T-helper 1 cell (primary cell): ENCODE measurements at regions not wholly inside any gene's neighbourhood (a gene's known extent, or its start where the extent isn't known, plus 50 kb on each side); places are given as distances from the start of the nearest gene placed in this dataset.
A peak's percentile ranks its signal among the peaks of the same experiment; 100 is the strongest.
"Not testable (repeated sequence)": the region's sequence is repeated elsewhere in the genome, so short reads cannot be mapped to it uniquely, and the experiment has no call there.

Experiments used
- DNase-seq, 5 donors: peaks; one replicate each; pipeline ENCODE4 v3.0.0-alpha.2; 2012 to 2020

DNA sequence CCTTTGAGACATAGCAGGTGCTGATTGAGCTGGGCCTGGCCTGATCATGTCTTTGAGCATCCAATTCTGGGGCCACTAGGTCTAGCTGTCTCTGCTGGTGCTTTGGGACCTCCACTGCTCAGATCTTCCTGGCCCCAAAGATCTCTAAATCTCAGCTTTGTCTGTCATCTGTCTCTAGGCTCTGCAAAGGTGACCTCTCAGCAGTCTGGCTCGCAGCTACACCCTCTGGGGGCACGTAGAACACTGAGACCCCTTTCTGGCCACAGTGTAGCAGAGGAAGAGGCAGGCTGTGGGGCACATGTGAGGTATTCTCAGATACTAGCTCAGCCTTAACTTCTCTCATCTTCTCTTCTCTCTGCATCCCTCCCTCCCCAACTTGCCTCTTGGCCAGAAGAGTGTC is 298.1 kb upstream of the PLGLB1 start:
- DNase-seq, result not testable (repeated sequence)

DNA sequence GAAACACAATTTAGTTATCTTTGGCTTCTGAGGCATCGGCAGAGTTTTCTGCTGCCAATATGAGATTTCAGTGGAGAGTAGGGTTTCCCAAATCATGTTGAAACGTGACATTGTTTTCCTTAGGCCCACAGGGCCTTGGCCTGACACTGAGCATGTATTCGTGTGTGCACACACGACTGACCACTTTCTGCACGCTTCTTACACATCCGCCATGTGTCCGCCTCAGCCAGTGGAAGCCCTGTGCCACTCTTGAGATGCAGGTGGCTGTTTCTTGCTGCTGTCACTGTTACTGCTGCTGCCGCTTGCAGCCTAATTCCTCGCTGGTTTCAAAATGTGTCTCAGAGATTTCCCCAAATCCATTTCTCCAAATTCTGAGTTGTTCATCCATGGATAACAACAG is 299.6 kb upstream of the PLGLB1 start:
- not testable (repeated sequence) for DNase-seq

DNA sequence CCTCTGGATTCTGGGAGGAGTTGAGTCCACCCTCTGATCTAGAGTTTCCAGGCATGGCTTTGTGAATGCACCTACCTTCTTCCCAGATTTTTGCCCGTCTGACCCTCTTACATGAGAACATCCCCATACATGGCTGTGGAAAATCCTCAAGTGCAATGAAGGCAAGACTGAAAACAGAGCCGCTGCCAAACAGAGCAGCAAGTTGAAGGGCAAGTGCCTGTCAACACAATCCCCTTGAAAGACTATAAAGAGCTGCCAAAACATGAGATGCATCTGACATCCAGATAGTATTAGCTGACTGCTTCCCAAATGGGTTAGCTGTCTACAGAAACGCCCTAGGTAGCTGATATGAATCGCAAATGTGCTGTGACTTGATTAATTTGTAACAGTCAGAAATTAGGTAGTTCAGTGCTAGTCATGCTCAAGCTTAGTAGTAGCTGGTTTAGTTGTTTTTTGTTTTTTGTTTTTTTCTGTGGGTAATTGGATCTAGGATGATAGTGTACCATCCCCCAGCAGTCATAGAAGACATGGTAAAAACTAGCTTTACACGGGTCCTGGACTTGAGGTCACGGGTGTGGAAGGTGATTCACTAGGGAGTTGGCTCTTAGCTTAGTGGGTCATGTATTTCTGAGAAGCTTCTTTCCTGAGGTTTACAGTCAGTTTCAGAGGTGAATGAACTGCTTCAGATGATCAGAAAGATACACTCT is 302.8 kb upstream of the PLGLB1 start:
- DNase-seq, result peak in 1 of 5 donors; percentile 69

DNA sequence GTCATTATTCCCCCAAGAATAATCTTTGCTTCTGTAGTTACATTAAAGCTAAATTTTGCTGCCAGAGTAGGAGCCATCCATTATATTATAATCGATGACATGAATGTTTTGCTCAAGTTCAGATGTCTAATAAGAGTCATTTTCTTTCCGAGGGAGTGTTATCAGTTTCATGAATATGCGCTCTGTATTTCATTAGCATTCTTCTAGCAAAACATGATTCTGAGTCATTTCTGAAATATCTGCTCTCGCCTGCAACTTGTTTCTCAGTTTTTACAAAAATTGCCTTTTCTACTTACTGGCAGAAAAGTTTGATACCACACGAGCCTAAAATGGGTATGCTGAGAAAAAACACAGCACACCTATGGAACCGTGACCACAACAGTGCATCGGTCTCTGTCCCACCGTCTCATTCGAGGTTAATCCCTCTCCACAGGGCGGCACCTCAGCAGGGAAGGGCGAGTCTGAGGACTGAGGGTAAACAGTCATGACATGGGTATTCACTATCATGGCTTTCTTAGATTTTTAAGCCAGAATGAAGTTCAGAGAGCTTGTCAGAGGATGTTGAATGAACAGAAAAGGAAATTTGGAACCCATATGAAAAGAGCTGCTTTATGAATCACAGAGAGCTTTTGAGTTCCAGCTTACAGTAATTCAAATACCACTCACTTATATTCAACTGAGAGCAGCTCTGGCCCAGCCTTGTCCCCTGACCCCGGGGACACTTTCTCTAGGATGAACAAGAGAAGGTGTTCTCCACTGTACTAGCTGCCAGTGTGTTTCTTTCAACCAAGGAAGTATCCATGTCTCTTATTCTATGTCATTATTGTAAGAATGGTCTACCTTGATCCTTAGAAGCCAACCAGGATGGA is 303.6 kb upstream of the PLGLB1 start:
- peak in 1 of 5 donors; percentile 43 for DNase-seq

DNA sequence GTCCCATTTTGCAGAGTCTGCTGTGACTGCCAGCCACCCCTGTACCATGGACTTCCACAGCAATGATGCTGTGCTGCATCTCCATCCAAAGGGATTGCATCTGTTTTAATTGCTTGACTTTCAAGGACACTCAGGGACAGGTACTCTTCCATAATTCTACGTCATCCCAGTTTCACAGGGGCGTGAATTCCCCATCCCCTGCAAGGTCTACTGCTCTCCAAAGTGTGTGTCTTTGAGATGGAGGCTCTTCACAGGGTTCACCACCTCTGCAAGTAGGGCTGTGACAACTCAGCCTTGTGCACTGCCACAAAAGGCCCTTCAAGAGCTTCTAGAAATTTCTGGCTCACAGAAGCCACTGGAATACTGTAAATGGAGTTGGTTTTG is 304.3 kb upstream of the PLGLB1 start:
- DNase-seq, result not testable (repeated sequence)

DNA sequence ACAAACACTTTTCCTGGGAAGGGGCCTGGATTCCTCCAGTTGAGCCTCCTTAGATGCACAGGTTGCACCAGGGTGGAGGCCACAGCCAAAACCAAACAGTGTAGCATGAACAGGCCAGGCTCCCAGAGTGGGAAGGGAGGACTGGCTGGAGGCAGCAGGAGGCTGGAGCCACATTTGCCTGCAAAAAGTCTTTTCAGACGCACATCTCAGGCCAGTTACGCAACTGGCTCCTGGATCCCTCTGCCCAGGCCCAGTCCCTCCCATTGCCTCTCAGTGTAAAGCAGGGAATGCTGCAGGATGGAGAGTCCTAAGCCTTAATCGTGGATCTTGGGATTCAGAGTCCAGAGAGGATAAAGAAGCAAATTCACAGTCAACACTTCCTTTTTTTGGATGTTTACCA is 305.1 kb upstream of the PLGLB1 start:
- not testable (repeated sequence) for DNase-seq

DNA sequence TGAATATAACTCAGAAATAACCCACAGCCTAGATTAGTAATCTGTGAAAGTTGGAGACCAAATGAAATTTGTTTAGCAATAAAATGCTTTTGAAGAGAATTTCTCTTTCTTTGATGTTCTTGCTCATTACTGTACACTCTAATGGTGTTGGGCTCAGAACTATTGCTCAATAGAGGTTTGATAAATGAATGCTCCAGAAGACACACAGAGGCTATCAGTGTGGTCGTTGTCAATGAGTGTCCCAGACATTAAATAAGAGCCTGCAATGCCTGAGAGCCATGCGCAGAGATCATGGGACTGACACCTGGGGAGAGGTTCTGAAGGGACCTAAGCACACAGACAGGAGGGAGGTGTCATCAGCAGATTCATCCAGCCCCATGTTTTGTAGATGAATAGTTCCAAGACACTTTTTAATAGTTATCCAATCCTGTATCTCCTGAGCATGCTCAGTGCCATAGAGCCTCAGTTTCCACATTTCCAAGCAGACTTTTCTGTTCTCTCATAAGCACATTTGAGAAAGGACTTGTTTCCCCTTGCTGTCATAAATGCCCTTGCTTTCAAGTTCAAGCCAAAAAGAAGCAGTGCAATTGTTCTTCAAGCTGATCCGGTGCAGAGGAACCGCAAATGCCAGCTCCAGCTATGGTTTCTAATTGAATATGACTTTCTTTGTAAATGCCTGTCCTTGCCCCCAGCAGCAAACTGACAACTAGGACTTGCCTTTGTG is 306.2 kb upstream of the PLGLB1 start:
- peak in 1 of 5 donors; percentile 60 for DNase-seq

DNA sequence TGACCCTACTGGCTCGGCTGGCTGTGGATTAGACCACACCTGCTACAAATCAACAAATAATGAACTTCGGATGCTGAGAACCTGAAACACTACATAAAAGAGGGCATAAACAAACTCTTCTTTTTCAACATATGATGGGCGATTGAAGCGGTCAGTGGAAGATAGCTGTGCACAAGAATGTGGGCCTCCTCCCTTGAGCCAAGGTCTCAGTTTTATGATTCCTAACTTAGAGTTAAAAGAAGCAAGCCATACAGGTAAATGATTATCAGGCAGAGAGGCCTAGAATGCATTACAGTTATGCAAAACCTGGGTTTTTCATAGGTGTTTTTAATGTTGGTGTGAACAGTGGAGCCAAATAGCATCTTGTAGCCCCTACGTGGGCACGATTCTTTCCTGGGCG is 307.9 kb upstream of the PLGLB1 start:
- not testable (repeated sequence) for DNase-seq

DNA sequence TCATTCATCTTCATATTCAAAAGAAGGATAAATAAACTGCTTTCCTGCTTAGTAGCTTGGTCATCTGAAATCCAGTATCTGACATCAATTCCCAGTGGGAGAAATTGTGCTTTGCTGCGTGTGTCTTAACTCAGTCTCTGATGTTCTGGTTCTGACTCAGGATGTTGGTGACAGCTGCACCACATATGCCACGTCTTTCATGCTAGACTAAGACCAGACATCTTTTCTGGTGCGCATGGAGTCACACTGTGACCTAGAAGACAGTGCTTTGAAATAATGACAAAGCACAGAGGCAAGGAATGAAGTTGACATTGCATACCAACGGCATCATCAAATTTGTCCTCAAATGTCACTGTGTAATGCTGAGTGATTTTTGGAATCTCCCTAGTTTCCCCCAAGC is 308.8 kb upstream of the PLGLB1 start:
- DNase-seq, result not testable (repeated sequence)

DNA sequence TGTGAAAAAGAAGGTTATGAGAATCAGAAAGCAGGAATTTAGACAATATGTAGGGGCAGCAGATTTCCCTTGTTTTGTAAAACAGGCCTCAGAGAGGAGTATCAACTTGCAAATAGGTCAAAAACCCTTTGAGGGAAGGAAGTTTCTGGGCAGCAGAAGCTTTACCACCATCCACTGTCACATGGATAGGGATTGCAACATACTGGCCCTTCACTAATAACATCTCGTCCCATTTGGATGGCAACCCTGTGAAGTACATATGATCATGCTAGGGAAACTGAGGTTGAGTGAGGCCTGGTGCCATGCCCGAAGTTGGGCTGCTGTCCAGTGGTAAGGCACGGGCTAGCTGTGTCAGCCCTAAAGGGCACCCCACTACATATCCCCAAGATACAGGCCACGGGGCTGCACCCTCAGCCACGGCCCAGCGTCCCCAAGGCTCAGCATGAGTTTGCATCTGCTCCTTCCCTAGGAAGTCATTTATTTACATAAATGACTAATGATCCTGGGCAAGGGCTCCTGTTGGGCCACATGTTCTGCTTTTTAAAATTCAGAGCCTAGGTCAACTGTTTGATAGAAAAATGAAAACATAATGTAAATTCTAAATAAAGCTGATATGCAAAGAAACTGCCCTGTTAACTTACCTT is 310.4 kb upstream of the PLGLB1 start:
- DNase-seq, result not testable (repeated sequence)

DNA sequence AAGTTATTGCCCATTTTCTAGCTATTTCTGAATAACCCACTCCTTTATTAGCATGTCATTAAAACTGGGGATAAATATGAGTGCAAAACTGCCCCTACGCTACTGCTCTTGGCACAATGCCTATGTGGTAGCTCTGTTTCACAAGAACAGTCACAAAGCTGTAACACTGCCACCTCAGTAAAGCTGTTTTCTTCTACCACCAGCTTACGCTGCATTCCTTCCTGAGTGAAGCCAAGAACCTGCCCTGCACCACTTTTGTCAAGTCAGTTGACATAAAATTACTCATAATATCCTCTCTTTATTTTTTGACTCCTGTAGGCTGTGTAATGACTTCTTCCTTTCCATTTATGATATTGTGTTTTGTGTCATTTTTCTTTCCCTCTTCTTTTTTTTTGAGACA is 313.2 kb upstream of the PLGLB1 start:
- not testable (repeated sequence) for DNase-seq

DNA sequence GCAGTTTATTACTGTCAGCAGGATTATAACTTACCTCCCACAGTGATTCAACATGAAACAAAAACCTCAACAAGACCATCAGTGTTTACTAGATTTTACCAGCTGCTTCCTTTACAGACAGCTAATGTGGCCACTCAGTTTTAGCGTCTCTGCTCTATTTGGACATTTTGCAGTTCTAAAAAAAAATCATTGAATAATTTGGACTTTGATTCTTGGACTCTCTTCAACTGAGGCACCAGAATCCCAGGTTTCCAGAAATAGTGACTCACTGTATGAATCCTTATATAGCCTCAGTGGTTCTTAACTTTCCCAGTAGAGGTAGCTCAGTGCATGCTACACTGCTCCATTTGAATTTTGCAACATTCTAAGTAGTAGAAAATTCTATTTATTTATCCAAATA is 317.4 kb upstream of the PLGLB1 start:
- DNase-seq, result peak in 1 of 5 donors; percentile 43

DNA sequence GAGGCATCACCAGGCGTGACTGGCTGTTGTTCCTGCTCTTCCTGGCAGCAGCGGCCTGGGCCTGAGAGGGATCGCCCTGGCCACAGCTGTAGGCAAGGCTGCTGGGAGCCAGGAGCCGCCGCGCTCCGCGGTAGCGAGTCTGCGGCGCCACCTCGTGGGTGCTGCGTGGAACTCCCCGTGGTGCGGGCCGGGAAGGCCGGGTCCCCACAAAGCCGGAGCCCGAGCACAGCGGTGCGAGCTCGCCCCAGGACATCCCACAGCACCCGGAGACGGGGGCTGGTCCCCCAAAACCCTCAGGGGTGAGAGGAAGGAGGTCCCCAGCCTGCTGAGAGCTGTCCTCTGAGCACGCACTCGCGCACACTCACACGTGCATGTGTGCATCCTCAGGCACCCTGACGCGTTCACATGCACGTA is 320.0 kb upstream of the PLGLB1 start:
- peak in 4 of 5 donors; percentile 18 to 62 (median 34) for DNase-seq

DNA sequence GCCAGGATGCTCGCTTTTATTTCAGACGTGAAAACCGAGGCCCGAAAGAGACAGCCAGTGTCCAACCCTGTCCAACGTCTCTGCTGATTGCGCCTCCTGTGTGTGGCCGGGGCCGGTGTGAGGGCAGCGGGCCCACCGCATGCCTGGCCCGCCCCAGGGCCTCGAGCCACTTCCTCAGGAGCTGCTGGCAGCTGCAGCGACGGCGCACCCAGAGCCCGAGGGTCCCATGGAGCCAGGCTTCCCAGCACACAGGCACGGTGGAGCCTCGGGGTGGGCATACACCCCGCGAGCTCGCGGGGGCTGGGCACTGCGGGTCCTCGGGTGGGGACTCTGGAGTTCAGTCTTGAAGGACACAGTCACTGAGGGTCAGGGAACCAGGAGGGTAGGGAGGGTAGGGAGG is 320.5 kb upstream of the PLGLB1 start:
- DNase-seq, result not testable (repeated sequence)

DNA sequence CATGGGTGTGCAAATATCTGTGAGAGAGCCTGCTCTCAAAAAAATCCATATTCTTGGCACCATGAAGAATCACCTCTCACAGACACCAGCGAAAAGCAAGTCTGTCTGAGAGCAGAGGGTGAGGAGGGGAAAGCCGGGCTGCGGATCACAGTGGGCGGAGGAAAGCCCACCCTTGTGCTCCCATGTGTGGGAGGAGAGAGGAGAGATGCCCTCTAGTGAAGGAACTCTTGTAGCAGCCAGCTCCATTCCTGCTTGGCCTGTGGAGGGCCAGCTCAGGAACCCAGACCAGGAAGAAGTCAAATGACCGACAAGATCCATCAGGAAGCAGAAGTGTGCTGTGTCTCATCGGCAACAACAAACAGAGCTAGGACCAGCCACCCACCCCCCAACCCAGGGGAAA is 321.7 kb upstream of the PLGLB1 start:
- not testable (repeated sequence) for DNase-seq

DNA sequence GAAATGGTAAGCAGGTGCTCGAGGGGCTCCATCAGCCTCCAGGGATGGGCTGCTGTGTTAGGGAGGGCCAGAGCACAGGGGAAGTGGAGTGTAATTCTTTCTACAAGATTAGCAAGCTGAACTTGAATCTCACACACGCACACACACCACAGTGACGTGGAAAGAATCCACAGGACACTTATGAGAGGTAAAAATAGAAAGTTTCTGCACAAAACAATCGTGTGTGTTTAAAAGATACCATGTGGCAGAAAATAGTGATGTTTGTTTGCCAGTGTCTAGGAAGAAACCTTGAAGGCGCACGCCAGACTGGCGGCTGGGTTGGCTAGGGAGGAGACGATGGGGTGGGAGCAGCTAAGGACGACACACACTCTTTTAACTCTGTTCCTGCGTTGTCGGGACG is 323.6 kb upstream of the PLGLB1 start:
- not testable (repeated sequence) for DNase-seq

DNA sequence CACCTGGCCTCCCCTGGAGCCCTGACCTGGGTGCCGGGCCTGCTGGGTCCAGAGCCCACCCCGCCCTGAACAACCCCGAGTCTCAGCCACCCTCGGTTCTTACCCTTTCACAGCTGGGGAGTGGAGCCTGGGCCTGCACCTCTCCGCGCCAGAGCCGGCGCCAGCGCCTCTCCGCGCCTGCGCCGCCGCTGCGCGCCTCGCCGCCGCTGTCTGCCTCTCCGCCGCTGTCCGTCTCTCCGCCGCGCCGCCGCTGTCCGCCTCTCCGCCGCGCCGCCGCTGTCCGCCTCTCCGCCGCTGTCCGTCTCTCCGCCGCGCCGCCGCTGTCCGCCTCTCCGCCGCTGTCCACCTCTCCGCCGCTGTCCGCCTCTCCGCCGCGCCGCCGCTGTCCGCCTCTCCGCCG is 326.9 kb upstream of the PLGLB1 start:
- DNase-seq, result not testable (repeated sequence)

DNA sequence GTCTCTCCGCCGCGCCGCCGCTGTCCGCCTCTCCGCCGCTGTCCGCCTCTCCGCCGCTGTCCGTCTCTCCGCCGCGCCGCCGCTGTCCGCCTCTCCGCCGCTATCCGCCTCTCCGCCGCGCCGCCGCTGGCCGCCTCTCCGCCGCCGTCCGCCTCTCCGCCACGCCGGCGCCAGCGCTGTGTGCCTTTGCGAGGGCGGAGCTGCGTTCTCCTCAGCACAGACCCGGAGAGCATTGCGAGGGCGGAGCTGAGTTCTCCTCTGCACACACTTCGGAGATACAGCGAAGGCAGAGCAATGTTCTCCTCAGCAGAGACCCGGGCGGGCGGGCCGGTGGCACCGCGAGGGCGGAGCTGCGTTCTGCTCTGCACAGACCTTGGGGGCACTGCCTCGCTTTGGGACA is 327.4 kb upstream of the PLGLB1 start:
- DNase-seq, result not testable (repeated sequence)

DNA sequence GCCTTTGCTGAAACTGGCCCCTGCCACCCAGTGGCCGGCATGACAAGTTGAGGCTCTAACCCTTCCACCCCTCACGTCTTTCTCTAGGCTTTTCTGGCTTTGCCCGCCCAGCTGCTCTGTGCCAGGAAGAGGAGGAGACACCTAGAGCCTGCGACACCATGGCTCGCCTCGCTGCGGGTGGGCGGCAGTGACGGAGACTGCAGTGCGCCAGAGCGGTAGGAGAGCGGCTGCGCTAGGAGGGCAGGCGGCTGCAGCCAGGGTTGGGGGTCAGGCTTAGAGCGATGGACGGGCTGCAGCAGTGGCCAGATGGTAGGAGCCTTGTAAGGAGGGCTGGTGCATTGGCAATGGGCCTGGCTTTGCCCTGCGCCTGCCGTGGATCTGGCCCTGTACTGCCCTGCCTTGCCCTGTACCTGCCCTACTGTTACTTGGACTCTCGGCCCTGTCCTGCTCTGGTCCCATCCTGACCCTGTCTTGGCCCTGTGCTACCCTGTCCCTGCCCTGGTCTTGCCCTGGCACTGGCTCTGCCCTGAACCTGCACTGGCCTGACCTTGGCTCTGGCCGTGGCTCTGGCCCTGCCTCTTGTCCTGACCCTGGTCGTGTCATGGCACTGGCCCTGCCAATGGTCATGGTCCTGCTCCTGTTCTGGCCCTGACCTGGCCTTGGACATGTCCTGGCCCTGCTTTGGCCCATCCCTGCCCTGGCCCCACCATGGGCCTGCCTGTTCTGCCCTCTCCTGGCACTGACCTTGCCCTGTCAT is 330.7 kb upstream of the PLGLB1 start:
- not testable (repeated sequence) for DNase-seq

DNA sequence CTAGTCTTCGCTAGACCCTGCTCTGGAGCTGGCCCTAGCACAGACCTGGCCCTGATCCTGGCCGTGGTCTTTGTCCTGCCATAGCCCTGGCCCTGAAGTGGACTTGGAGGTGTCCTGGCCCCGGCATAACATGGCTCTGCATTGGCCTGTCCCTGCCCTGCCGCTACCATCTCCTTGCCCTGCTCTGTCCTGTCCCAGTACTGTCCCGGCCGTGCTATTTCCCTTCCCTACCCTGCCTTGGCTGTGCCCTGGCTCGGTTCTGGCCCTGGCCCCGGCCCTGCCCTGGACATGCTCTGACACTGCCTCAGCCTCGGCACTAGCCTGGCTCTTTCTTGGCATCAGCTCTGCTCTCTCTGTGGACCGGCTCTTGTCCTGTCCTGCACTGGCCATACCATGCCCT is 331.8 kb upstream of the PLGLB1 start:
- not testable (repeated sequence) for DNase-seq

DNA sequence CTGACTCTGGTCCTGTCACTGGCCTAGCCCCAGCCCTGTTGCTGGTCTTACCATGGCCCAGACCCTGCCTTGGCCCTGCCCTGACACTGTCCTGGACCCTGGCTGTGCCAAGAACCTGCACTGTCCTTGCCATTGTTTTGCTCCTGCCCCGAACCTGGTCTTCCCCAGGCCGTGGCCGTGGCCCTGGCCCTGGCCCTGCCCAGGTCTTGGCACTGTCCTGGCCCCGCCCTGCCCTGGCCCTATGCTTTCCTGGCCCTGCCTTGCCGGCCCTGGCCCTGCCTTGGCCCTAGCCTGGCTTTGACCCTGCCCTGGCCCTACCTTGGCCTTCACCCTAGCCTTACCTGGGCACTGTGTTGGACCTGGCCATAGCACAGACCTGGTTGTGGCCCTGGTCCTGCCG is 332.5 kb upstream of the PLGLB1 start:
- DNase-seq, result not testable (repeated sequence)

DNA sequence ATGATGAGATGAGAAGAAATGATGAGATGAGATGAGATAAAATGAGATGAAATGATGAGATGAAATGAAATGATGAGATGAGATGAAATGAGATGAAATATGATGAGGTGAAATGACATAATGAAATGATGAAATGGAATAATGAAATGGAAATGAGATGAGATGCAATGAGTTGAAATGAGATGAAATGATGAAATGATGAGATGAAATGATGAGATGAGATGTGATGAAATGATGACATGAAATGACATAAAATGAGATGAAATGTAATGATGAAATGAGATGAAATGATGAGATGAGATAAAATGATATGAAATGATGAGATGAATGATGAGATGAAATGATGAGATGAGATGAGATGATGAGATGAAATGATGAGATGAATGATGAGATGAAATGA is 338.6 kb upstream of the PLGLB1 start:
- DNase-seq, result not testable (repeated sequence)
